DOHH2 (cell line): ENCODE measurements at regions not wholly inside any gene's neighbourhood (a gene's known extent, or its start where the extent isn't known, plus 50 kb on each side); places are given as distances from the start of the nearest gene placed in this dataset.

Source experiments
- CTCF ChIP-seq: fragments of 200-600 bp; sonication (generic); IDR thresholded peaks from one replicate; pipeline ENCODE4 v1.5.1; 2014; ENCODE audit warnings: antibody characterized with exemption, mild to moderate bottlenecking, low read depth, low read length; ENCODE audit not compliant: poor library complexity, severe bottlenecking
- EZH2phosphoT487 ChIP-seq: fragments of 200-600 bp; sonication (generic); IDR thresholded peaks from 2 replicates; pipeline ENCODE4 v1.6.1; 2017; ENCODE audit warnings: borderline replicate concordance, mild to moderate bottlenecking, antibody characterized with exemption, low read length, moderate library complexity, mixed read lengths

DNA sequence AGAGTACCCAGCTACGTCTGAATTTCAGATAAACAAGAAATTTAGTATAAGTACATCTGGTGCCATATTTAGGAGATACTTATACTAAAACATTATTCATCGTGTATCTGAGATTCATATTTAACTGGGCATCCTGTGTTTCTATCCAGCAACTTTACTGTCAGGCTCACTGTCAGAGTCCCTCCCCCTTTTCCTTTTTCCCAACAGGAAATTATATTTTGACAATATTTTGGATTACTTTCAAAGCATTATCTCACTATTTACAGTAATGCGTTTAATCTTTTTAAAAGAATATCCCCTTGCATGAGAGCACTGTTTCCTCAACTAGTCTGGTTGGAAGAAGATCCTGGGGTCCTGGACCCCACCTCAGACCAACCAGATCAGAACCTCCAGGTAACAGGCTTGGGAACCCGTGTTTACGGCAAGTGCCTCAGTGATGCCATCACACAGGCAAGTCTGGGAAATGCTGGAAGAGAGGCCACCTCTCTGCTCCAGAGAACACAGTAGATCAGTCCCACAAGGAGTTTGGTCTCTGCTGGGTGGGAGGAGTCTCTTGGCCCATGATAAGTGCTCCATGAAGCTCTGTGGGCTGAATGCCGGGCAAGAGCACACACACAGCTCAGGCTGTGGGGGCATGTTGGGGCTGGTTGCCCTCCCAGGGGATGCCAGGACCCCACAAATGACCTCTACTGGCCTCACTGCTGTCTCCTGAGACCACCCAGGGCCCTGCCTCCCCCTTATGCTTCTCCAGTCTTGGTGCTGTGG lies 84.2 kb upstream of the UXS1 start:
- no peak for TF ChIP-seq CTCF
- TF ChIP-seq EZH2phosphoT487, result no peak
